HG02973 (cell line): ENCODE measurements at regions not wholly inside any gene's neighbourhood (a gene's known extent, or its start where the extent isn't known, plus 50 kb on each side); places are given as distances from the start of the nearest gene placed in this dataset.
"Not testable (repeated sequence)": the region's sequence is repeated elsewhere in the genome, so short reads cannot be mapped to it uniquely, and the experiment has no call there.

ENCODE experiments used
- ATAC-seq: cut with Tn5 transposase; IDR thresholded peaks from one replicate; pipeline ENCODE4 v1.9.1; 2021; ENCODE audit warnings: moderate library complexity; ENCODE audit not compliant: unreplicated experiment

GRCh38 chr3:177336873-177337450 is 139.7 kb upstream of the TBL1XR1 start:
- no peak for ATAC-seq

GRCh38 chr3:177337541-177338331 is 140.5 kb upstream of the TBL1XR1 start:
- peak; percentile 86 for ATAC-seq

- peak; percentile 26 for ATAC-seq
Observed at GRCh38 chr3:177338697-177339219, 141.5 kb upstream of the TBL1XR1 start.

- ATAC-seq = peak; percentile 13
Observed at GRCh38 chr3:177339220-177339703, 142.0 kb upstream of the TBL1XR1 start.

DNA sequence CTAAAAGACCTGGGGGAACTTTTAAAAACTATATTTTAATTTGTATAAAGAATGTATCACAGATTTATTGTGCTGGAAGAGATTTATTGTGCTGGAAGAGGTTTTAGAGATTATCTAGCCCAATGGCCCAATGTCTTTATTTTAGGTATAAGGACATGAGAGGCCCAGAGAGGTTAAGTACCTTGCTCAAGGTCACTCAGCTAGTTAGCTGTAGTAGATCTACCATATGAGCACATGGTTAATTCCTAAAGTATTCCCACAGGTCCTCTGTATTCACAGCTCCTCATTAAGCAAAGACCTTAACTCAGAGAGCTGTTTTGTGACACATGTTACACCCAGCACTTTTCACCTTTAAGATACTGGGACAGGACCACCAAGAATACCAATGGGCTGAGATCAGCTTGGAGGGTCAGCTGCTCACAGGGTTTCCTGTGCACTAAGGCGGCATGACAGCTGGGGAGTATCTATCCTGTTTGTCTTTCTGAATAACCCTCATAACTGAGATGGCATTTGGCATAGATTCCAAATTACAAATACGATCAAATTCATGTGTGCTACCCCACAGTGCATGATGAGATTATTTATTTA is 143.1 kb upstream of the TBL1XR1 start:
- no peak for ATAC-seq

- no peak for ATAC-seq
Observed at GRCh38 chr3:177341736-177342419, 144.6 kb upstream of the TBL1XR1 start.

- ATAC-seq = no peak
Observed at GRCh38 chr3:177343122-177343625, 145.9 kb upstream of the TBL1XR1 start.

GRCh38 chr3:177345049-177345972 is 148.0 kb upstream of the TBL1XR1 start:
- peak; percentile 71 for ATAC-seq

- ATAC-seq = peak; percentile 18
Observed at GRCh38 chr3:177345973-177346503, 148.8 kb upstream of the TBL1XR1 start.

GRCh38 chr3:177346878-177347277 is 149.6 kb upstream of the TBL1XR1 start:
- no peak for ATAC-seq

- no peak for ATAC-seq
Observed at GRCh38 chr3:177347611-177348010, 150.3 kb upstream of the TBL1XR1 start.

DNA sequence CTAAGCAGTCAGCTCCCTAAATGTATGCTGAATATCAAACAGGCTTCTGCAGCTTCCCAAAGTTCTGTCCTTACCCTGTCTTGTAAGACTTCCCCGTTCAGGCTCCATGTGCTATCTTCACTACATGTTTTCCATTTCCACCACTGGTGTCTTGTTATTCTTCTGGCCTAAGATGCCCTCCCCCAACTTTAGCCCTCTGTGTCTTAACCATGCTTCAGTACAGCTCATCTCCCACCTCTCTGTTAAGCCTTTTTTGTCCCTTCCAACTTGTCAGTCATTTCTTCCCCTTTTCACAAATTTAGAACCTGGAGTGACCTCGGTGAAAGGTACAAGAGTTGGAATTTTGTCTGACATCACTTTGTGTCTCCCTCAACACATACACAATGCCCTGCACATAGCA is 151.7 kb upstream of the TBL1XR1 start:
- ATAC-seq = no peak

DNA sequence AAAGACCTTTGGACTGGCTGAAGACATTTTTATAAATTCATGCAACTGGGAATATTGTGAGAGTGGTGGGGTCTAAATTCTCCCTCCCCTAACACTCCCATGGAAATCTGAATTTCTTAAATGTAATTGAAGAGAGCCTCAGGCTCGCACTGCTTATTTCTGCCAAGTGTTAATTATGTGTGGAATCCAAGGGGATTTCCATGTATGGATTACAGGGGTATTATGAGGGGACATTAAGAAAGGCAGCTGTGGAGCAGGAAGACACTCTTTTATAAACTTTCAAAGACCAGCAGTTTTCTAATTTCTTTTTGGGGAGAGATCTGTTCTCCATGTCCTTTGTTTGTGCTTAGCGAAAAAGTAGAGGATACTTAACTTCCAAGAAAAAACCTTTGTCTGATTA is 152.1 kb upstream of the TBL1XR1 start:
- ATAC-seq = no peak

GRCh38 chr3:177350121-177350520 is 152.8 kb upstream of the TBL1XR1 start:
- ATAC-seq = no peak

DNA sequence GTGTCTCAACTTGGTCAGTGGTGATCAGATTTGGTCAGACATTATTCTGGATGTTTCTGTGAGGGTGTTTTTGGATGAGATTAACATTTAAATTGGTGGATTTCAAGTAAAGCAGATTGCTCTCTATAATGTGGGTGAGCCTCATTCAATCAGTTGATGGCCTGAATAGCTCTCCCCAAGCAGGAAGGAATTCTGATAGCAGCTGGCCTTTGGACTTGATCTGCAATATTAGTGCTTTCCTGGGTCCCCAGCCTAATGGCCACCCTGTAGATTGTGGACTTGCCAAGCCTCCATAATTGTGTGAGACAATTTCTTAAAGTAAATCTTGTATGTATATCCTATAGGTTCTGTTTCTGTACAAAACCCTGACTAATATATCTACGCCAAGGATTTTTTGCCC is 153.9 kb upstream of the TBL1XR1 start:
- no peak for ATAC-seq

GRCh38 chr3:177351757-177352158 is 154.5 kb upstream of the TBL1XR1 start:
- ATAC-seq = peak; percentile 98

DNA sequence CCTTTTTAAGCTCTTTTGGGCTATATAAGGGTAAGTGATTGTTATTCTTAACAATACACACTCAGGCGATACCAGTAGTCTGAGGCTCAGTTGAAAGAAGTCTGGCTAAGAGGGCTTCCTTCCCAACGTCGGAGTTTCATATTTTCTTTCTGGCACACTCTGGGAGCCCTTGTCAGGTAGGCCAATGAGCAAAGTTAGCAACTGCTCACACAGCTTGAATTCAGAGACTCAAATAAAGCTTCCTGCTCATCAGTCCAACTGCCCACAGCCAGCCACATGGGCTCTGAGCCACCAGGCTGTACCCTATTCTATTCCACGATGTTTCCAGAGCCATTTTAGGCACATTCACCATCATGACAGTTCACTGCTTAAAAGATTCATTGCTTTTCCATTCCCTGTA is 155.1 kb upstream of the TBL1XR1 start:
- no peak for ATAC-seq

- no peak for ATAC-seq
Observed at GRCh38 chr3:177353140-177353539, 155.9 kb upstream of the TBL1XR1 start.

DNA sequence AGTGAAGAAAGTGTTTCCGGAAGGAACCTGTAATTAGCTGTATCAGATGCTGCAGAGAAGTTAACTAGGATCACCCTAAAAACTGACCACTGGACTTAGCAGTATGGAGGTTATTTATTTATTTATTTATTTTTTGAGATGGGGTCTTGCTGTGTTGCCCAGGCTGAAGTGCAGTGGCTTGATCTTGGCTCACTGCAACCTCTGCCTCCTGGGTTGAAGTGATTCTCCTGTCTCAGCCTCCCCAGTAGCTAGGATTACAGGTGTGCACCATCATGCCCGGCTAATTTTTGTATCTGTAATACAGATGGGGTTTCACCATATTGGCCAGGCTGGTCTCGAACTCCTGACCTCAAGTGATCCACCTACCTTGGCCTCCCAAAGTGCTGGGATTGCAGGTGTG is 156.6 kb upstream of the TBL1XR1 start:
- ATAC-seq = not testable (repeated sequence)

DNA sequence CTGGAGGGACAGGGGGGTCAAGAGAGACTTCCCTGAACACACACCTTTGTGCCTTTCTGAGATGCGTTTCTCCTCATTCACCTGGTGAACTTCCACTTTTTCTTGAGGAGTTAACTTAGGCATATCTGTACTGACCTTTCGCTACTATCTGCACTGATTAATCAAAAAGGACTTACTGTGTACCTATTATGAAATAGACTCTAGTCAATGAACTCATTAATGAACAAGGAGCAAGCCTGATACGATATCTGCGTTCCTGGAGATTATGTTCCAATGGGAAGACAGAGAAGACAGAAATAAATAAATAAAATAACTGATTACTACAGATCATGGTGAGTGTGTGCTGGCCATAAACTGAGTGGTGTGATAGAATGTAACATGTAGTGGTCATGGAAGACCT is 157.2 kb upstream of the TBL1XR1 start:
- no peak for ATAC-seq
